GM18519 (cell line): ENCODE measurements at regions not wholly inside any gene's neighbourhood (a gene's known extent, or its start where the extent isn't known, plus 50 kb on each side); places are given as distances from the start of the nearest gene placed in this dataset.
"Not testable (repeated sequence)": the region's sequence is repeated elsewhere in the genome, so short reads cannot be mapped to it uniquely, and the experiment has no call there.

ENCODE experiments used
- ATAC-seq: cut with Tn5 transposase; IDR thresholded peaks from one replicate; pipeline ENCODE4 v1.9.1; 2021; ENCODE audit warnings: mild to moderate bottlenecking, moderate library complexity; ENCODE audit not compliant: unreplicated experiment, low FRiP score

DNA sequence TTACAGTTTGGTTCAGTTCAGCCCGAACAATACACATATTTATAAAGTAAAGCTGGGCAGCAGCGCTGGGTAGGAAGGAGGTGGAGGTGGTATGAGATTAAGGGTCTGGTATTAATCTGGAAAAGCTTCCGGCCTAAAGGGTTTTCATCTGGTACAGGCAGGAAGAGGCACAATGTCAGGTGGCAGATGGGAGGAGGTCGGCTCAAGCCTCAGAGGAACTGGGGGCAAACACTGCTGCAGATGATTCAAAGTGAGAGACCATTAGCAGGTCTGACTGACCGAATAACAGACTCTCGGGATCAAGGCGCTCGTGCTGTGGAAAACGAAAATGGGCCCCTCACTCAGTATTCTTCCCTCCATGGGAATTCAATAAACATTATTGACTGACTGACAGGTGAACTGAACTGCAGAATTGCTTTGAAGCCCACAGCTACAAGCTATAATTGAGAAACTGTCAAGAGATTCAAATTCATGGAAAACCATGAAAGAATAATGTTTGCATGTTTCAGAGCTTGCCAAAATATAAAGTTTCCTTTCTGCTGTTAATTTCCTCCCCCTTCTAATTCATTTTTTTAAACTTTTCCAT lies 75.3 kb downstream of the TMEM167A start:
- no peak for ATAC-seq

DNA sequence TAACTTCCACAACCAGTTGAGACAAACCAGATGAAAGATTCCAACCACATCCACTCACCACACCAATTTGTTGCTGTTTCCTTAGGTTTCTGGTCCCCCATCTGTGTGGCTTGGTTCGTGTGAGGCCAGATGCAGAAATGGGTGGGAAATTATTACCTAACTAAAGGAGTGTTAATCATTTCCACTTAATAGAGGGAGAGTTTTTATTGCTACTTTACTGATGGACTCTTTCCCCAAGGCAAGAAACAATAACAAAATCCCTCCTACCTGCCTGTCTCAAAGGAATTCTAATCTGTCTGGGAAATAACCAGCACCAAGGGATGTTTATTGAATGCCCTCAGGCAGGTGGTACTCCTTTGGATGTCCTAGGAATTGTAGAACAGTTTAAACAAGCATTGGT lies 76.3 kb downstream of the TMEM167A start:
- ATAC-seq = no peak

DNA sequence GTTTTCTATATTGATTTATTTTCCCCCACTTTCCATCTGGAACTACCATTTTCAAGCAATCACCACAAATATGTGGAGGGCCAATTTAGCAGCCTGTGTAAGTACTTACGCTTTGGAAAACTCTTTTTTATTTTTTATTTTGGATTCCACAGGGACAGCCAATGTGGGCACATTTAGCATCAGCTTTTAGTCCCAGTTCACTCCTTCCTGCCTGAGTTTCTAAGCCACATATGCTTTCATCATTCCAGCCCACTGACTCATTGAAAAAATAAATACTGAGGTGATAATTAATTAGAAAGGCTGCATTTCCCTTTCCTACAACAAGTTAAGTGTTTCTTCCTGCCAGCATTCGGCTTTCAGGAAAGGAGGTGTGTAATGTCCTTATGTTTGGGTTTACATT lies 76.8 kb downstream of the TMEM167A start:
- ATAC-seq = no peak

DNA sequence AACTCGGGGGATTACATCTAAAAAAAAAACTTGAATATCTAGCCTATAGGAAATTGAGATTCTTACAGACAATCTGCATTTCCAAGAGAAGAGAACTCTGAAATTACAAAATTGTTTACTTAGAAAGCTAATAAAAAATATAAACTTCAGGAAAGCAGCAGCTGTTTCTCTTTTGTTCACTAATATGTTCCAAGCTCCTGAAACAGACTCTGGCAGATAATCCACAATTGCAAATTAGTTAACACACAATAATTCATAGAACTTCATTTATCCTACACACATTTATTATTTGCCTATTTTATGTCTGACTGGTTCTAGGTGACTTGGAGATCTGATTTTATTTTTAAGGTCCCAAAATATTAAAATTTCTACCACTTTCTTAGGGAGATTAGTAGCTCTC lies 83.8 kb downstream of the TMEM167A start:
- ATAC-seq = no peak

DNA sequence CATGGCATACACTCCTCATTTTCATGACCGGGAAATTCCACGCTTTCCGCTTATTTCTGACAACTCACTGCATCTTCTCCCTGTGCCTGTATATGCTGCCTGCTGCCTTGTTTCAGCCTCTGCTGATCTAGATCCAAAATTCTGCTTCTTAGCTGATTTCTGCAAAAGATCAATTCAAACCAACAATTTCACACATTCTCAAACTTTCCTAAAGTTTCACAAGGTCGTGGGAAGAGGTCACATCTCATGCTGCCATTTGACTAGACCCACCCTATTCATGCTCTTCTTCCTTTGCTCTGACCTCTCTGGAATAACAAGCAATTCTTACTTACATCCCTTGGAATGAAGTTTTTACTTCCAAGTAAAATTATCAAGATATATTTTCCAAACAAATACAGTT lies 84.5 kb downstream of the TMEM167A start:
- no peak for ATAC-seq

DNA sequence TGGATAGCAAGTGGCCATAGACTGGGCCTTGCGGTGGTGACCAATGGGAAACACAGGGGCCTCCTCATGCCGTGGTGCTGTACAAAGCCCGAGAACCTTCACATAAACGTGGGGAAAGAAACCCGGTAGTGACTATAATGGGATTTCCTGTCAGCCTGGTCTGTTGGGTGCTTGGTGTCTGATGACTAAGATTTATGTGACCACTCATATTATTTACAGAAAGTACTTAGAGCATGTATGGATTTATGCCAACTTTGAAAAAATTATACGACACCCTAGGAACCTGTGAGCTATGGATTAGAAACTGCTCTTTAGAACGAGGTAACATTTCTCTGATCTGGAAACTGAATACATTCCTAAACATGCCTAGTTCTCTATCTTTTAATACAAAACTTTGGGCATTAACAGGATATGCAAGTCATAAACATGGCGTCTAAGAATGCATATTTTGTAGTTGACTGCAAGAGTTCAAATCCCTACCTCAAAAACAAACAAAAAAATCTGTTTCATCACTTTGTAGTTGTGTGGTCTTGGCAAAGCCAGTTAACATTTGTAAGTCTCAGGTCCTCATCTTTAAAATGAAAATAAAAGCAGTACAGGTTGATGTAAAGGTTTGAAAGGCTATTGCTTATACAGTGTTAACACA lies 85.4 kb downstream of the TMEM167A start:
- no peak for ATAC-seq

DNA sequence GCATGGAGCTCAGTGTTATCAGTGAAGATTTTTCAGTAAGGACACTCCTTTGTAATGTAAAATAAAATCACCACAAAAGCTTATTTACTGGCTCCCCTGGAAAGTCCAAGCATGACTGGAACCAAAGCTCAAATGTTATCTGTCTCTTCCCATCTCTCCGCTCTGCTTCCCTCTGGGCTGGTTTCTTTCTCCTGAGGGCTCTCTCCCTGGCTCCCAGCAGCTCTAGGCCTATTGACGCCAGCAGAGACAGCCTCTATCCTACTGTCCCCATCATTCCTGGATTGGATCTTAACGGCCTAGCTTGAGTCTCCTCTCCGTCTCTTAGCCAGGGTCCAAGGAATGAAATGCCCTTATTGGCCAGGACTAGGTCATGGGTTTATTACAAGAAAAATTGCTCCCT lies 86.1 kb downstream of the TMEM167A start:
- no peak for ATAC-seq

DNA sequence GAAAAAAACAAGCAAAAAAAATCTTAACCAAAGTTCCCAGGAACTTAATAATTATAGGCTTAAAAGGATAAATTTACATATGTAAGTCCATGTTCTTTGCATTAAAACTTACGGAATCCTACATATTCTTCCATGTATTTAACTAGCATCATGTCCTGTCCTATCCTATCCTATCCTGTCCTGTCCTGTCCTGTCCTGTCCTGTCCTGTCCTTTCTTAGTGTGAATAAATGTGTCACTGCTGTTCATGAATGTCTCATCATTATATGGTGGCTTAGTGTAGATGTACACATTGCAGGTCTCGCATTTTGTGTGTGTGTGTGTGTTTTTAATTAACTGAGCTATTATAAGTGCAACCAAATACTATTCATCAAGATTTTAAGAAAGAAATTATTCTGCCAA lies 90.0 kb downstream of the TMEM167A start:
- ATAC-seq = no peak

DNA sequence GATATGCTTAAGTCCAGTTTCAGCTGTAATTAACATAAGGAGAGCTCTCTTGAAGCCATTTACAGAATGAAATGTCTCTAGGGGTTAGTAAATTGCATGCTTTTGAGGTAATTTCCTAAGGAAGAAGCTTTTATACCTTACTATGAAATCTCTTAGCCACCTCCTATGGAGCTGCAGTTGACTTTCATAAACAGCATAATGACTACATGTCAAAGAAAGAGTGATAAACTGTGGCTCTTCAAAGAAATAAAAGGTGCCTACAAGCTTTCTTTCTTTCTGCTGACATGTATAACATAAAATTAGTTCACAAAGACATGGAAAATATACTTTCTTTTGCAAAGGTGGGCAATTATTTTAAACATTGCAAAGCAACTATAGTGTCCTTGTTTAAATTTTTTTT lies 90.8 kb downstream of the TMEM167A start:
- no peak for ATAC-seq

DNA sequence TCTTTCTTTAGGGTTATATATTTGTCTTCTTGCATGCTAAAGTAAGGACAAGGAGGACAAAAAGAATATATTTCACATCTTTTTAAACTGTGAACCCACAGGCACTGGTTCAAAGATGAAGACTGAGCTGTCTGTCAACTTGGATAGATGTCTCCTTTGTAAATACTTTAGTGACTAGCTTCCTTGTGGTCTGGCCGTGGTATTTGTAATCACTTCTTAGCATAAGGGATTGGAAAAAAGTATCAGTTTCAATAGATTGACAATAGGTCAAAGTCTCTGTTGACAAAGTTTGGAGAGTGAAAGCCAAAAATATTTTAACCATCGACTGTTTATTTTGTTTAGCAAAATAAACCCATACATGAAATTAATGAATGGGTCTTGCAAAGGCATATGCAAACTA lies 91.4 kb downstream of the TMEM167A start:
- ATAC-seq = no peak

DNA sequence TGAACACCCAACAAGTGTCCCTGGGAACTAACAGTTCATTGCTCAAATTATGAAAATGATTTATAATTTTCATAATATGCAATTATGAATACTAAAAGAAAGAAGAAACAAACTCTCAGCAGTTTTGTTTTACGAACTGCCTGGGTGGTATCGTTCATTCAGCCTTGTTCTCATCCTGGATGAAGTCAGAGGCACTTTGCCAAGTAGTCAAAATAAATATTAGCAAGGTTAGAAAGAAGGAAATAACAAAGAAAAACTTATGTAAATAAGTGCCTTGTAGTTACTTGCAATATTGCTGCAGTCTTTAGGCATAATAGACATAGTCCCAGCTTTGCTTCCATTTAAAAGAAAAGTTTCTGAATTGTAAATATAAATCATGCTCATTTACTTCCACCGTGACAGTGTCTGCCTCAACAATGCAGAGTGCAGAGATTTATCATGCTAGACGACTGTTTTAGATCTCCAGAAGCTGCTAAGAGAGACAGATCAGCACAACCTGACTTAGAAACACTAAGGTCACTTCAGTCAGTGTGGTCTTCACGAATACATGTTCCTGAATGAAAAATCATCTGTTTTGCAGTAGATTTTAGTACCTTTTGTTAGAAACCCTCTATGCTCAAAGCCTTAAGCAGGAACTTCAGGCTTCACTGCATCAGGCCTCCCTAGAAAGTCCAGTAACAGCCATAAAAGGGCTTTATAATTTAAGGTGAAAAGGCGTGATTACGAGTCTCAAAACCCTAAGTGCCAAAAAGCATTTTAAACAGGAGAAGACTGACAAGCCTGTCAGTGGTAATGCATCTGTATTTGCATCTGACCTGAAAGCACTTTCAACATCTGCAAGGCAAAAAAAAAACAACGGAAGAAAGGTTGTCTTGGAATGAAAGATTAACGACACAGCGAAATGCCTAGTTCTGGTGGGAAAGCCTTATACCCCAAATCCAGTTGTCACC lies 92.1 kb downstream of the TMEM167A start:
- ATAC-seq = no peak

DNA sequence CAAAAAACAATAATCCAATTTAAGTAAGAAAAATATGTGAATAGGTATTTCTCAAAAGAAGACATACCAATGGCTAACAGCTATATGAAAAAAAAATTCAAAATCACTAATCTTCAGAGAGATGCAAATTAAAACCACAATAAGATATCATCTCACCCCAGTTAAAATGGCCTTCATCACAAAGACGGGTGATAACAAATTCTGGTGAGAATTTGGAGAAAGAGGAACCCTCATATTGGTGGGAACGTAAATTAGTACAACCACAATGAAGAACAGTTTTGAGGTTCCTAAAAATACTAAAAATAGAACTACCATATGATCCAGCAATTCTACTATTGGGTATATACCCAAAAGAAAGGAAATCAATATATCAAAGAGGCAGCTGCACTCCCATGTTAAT lies 94.3 kb downstream of the TMEM167A start:
- ATAC-seq = no peak

DNA sequence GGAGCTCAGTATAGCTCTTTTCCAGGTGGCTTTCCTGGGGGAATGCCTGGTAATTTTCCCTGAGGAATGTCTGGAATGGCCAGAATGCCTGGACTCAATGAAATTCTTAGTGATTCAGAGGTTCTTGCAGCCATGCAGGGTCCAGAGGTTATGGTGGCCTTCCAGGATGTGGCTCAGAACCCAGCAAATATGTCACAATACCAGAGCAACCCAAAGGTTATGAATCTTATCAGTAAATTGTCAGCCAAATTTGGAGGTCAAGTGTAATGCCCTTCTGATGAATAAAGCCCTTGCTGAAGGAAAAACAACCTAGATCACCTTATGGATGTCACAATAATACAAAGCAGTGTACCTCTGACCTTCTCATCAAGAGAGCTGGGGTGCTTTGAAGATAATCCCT lies 100.3 kb downstream of the TMEM167A start:
- ATAC-seq = not testable (repeated sequence)

DNA sequence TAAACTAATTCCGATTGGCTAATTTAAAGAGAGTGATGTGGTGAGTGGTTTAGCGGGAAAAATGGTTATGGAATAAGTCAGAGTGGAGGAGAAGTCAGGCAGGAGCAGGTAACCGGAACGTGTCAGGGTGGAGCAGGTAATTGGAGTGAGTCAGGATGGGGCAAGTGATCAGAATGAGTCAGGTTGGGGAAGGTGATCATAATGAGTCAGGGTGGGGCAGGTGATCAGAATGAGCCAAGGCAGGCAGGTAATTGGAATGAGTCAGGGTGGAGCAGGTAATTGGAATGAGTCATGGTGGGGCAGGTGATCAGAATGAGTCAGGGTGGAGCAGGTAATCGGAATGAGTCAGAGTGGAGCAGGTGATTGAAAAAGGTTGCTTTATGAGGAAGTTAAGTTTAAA lies 101.4 kb downstream of the TMEM167A start:
- no peak for ATAC-seq

DNA sequence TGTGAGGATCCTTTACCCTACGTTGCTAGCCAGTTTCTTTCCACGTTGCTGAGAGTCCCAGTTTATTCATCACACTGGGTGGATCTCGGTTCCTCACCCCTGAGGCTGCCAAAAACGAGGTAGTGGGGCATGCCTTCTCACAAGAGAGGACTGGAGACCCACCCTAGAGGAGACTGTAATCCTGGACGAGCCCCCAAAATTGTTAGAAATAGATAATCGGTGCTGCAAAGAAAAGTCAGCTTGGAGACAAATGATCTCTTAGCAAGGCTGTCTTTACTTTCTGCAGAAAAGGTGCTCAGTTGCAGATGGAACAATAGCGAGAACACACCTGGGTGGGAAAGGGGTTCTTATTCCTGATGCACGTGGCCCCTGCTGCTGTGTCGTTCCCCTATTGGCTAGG lies 101.8 kb downstream of the TMEM167A start:
- no peak for ATAC-seq

DNA sequence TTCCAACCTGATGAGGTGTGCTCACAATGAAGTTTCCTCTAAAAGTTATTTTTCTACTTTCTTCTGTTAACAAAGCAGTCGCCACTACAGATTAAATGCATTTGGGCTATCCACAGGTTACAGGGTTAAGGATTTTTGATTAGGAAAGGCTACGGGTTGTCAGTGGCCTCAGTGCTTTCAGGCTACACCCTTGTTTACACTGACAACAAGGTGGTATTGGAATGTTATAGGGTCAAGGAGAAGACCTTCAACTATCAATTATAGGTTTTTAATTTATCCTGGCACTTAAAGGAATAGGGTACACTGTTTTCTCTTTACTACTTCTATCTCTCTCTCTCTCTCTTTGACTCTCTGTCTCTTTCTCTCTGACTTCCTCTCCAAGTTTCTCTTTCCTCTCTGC lies 102.8 kb downstream of the TMEM167A start:
- not testable (repeated sequence) for ATAC-seq

DNA sequence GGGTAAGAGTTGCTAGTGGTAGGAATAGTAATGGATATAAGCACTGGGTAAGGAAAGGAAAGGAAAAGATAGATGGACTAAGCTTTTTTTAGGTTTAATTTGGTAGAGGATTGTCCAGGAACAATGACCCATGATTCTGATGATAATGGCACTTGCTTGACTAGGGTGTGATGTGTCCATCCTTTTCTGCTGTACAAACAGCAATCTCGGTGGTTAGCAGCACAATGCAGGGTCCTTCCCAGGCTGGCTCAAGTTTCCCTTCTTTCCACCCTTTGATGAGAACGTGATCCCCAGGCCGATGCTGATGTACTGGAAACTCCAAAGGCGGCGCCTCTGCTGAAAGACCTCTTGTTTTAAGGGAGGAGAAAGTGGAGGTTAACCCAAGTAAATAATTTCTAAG lies 105.3 kb downstream of the TMEM167A start:
- no peak for ATAC-seq

DNA sequence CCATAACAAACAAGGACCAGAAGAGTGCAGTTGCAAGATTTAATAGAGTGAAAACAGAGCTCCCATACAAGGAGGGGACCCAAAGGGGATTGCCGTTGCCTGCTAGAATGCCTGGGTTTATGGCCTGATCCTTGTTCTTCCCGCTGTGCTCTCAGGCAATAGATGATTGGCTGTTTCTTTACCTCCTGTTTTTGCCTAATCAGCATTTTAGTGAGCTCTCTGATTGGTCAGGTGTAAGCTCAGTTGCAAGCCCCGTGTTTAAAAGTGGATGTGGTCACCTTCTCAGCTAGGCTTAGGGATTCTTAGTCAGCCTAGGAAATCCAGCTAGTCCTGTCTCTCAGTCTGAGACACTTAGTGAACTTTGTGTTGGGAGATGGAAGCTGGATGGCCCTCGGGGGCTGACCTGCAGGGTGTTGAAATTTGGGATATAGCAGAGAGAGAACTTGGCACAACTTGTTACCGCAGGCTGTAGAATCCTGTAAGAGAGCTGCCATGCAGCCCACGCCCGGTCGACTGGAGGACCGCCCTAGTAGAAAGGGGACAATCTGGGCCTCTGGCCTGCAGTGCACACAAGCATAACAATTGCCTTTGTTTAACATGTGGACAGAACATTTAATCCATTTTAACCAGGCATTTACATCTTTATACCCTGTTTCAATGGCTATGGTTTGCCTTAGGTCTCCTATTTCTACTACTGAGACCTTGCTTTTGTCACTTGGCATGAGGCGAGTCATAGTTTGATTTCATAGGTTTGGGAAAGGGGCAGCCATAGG lies 106.0 kb downstream of the TMEM167A start:
- ATAC-seq = not testable (repeated sequence)

DNA sequence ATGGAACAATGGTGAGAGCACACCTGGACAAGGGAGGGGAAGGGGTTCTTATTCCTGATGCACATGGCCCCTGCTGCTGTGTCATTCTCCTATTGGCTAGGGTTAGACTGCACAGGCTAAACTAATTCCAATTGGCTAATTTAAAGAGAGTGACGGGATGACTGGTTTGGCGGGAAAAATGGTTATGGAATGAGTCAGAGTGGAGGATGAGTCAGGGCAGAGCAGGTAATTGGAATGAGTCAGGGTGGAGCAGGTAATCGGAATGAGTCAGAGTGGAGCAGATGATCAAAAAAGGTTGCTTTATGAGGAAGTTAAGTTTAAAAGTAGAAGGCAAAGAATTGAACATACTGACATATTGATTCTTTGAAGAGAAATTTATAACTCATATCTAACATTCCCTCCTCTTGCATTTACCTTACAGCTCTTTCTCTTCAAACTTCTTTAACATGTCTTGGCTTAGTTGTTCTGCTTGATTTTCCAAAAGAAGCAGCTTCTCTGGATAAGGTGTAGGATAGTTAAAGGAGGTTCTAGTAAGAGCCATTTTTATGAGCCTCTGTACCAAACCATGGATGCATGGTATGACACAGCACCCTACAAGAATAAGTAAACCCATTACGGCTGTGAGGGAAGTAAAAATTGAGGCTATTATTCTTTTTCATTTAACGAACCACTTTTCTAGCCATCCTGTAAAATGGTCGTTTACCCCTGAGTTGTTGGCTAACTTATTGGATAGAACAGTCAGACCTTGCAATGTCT lies 107.8 kb downstream of the TMEM167A start:
- not testable (repeated sequence) for ATAC-seq

DNA sequence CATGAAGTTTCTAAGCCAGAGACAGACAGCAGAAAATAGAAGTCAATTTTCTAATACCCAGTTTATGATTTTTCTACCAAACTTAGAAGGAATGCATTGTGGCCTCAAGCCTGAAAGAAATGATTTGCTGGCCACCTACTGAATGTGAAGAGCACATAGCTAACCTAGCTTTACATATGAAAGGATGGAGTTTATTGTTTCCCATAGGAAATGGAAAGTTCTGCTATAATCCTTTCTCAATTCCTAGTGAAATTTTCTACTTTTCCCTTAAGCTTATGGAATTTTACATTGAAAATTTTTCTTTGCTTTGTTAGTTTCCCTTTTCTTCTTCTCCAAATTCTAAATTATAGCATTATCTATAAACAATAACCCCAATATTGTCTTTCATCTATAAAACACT lies 110.1 kb downstream of the TMEM167A start:
- ATAC-seq = no peak
